ENCODE measurements at regions not wholly inside any gene's neighbourhood (a gene's known extent, or its start where the extent isn't known, plus 50 kb on each side); places are given as distances from the start of the nearest gene placed in this dataset.

GRCh38 chr18:10009321-10010144 lies 95.7 kb downstream of the VAPA start:
- TF ChIP-seq ZBTB21 (tag by site-specific recombination; IDR thresholded peaks at IDR 0.05) (no peak), ZNF544 (tag by site-specific recombination; IDR thresholded peaks at IDR 0.05) (no peak), BCL6B (tag by site-specific recombination; IDR thresholded peaks at IDR 0.05) (no peak)
- CTCF ChIA-PET: interaction anchor here (0.6 to 1.6 kb wide), 2 partner anchors 38 to 409 kb away, joined by 3 to 4 read pairs; no protein-coding TSS in a partner anchor
- H3K9me3 ChIP-seq (ENCODE audit: control insufficient read depth, insufficient read depth, low read depth, low read length): no peaks in the 10 kb centered on the region
- no peak overlapping the region for H3K27ac ChIP-seq (ENCODE audit: extremely low read depth, low read depth, low read length)
- H3K4me3 ChIP-seq (ENCODE audit: low read depth, low read length): no peak overlapping the region
- no peaks in the 10 kb centered on the region for H3K36me3 ChIP-seq (ENCODE audit: control insufficient read depth in 2 of 2, insufficient read depth in 1 of 2, low read length in 2 of 2)
- H3K4me1 ChIP-seq (ENCODE audit: control insufficient read depth, insufficient read depth, low read length): no peaks in the 10 kb centered on the region; the same call in 1 of the 2 replicates
- POLR2A ChIA-PET: no interaction called here

- Histone ChIP-seq H3K27ac (ENCODE audit: extremely low read depth, low read depth, low read length) (no peak overlapping the region), H3K36me3 (ENCODE audit: control insufficient read depth in 2 of 2, insufficient read depth in 1 of 2, low read length in 2 of 2) (no peaks in the 10 kb centered on the region), H3K9me3 (ENCODE audit: control insufficient read depth, insufficient read depth, low read depth, low read length) (no peaks in the 10 kb centered on the region), H3K4me3 (ENCODE audit: low read depth, low read length) (no peak overlapping the region), H3K4me1 (ENCODE audit: control insufficient read depth, insufficient read depth, low read length) (no peaks in the 10 kb centered on the region; the same call in 1 of the 2 replicates)
- ChIA-PET CTCF (interaction anchor here (1.6 kb wide), 1 partner anchor 39 kb away, joined by 4 read pairs; no protein-coding TSS in a partner anchor), POLR2A (no interaction called here)
- no peak for TF ChIP-seq KLF17 (tag by site-specific recombination; IDR thresholded peaks at IDR 0.05)
Measured at GRCh38 chr18:10010611-10011015, 96.8 kb downstream of the VAPA start.

GRCh38 chr18:10011061-10011460 lies 97.2 kb downstream of the VAPA start:
- H3K36me3 ChIP-seq (ENCODE audit: control insufficient read depth in 2 of 2, insufficient read depth in 1 of 2, low read length in 2 of 2): no peaks in the 10 kb centered on the region
- no peaks in the 10 kb centered on the region; the same call in 1 of the 2 replicates for H3K4me1 ChIP-seq (ENCODE audit: control insufficient read depth, insufficient read depth, low read length)
- H3K4me3 ChIP-seq (ENCODE audit: low read depth, low read length): no peak overlapping the region
- no peak overlapping the region for H3K27ac ChIP-seq (ENCODE audit: extremely low read depth, low read depth, low read length)
- POLR2A ChIA-PET: no interaction called here
- CTCF ChIA-PET: interaction anchor here (1.6 kb wide), 1 partner anchor 39 kb away, joined by 4 read pairs; no protein-coding TSS in a partner anchor
- no peaks in the 10 kb centered on the region for H3K9me3 ChIP-seq (ENCODE audit: control insufficient read depth, insufficient read depth, low read depth, low read length)
- TF ChIP-seq ZNF664 (tag by site-specific recombination; IDR thresholded peaks at IDR 0.05) (no peak), ZNF580 (tag by site-specific recombination; IDR thresholded peaks at IDR 0.05) (no peak), ZNF391 (tag by site-specific recombination; IDR thresholded peaks at IDR 0.05; ENCODE audit: borderline replicate concordance, low read depth) (no peak), PATZ1 (tag by site-specific recombination; IDR thresholded peaks at IDR 0.05) (no peak), ZBTB6 (tag by site-specific recombination; IDR thresholded peaks at IDR 0.05) (no peak), ZNF701 (tag by site-specific recombination; IDR thresholded peaks at IDR 0.05) (no peak), ZNF513 (tag by site-specific recombination; IDR thresholded peaks at IDR 0.05) (no peak), ZNF792 (tag by site-specific recombination; IDR thresholded peaks at IDR 0.05) (no peak), KLF17 (tag by site-specific recombination; IDR thresholded peaks at IDR 0.05) (no peak), ZBTB7A (tag by site-specific recombination; IDR thresholded peaks at IDR 0.05; ENCODE audit: low read depth) (no peak), BCL11A (tag by site-specific recombination; IDR thresholded peaks at IDR 0.05; ENCODE audit: low read depth) (no peak), ZNF223 (tag by site-specific recombination; IDR thresholded peaks at IDR 0.05) (no peak), KLF7 (tag by site-specific recombination; IDR thresholded peaks at IDR 0.05; ENCODE audit: borderline replicate concordance) (no peak), KLF1 (tag by site-specific recombination; IDR thresholded peaks at IDR 0.05) (no peak), GLI2 (tag by site-specific recombination; IDR thresholded peaks at IDR 0.05; ENCODE audit: borderline replicate concordance, low read depth) (no peak), ZNF692 (tag by site-specific recombination; IDR thresholded peaks at IDR 0.05) (no peak)
